ENCODE measurements at regions not wholly inside any gene's neighbourhood (a gene's known extent, or its start where the extent isn't known, plus 50 kb on each side); places are given as distances from the start of the nearest gene placed in this dataset.

- ChIA-PET POLR2A (no interaction called here), CTCF (no interaction called here)
- BruUV-seq (replicated peaks), result no TSS peak
- Histone ChIP-seq H3K27ac (ENCODE audit: low read length) (no peak overlapping the region), H3K4me1 (ENCODE audit: control insufficient read depth, insufficient read depth, low read length) (no peaks in the 10 kb centered on the region), H3K4me3 (ENCODE audit: low read depth in 2 of 2, low read length in 2 of 2) (no peak overlapping the region), H3K9me3 (ENCODE audit: control insufficient read depth, insufficient read depth, low read depth, low read length) (no peaks in the 10 kb centered on the region), H3K27me3 (ENCODE audit: control insufficient read depth, insufficient read depth, low read length) (no peaks in the 10 kb centered on the region), H3K36me3 (ENCODE audit: control insufficient read depth, insufficient read depth, low read length) (no peaks in the 10 kb centered on the region)
- in situ Hi-C loops (cut with HindIII; ENCODE audit: low pct_unique_long_range_greater_than_20kb, low sequenced_read_pairs) (no loop called here), intact Hi-C loops (cut with micrococcal nuclease; ENCODE audit: unreplicated experiment) (no loop called here)
- no peak for TF ChIP-seq CTCF (IDR thresholded peaks at IDR 0.05)
- ATAC-seq (no peak), DNase-seq (ENCODE audit: low read depth, low spot score) (no peak)
These were observed 233.7 kb upstream of the MEIS1 start for GRCh38 chr2:66201242-66201641.

GRCh38 chr2:66198873-66199272 is 236.1 kb upstream of the MEIS1 start:
- no TSS peak for BruUV-seq (replicated peaks)
- no peak overlapping the region for H3K27ac ChIP-seq (ENCODE audit: low read length)
- POLR2A ChIA-PET, result no interaction called here
- no peaks in the 10 kb centered on the region for H3K9me3 ChIP-seq (ENCODE audit: control insufficient read depth, insufficient read depth, low read depth, low read length)
- intact Hi-C loops (cut with micrococcal nuclease; ENCODE audit: unreplicated experiment), result no loop called here
- ATAC-seq (no peak), DNase-seq (ENCODE audit: low read depth, low spot score) (no peak)
- no peak overlapping the region for H3K4me3 ChIP-seq (ENCODE audit: low read depth in 2 of 2, low read length in 2 of 2)
- in situ Hi-C loops (cut with HindIII; ENCODE audit: low pct_unique_long_range_greater_than_20kb, low sequenced_read_pairs), result no loop called here
- no peaks in the 10 kb centered on the region for H3K4me1 ChIP-seq (ENCODE audit: control insufficient read depth, insufficient read depth, low read length)
- CTCF ChIA-PET, result no interaction called here
- H3K27me3 ChIP-seq (ENCODE audit: control insufficient read depth, insufficient read depth, low read length), result no peaks in the 10 kb centered on the region
- no peaks in the 10 kb centered on the region for H3K36me3 ChIP-seq (ENCODE audit: control insufficient read depth, insufficient read depth, low read length)
- TF ChIP-seq CTCF (IDR thresholded peaks at IDR 0.05) (no peak), TCF7L2 (IDR thresholded peaks at IDR 0.05; ENCODE audit: low read depth, low read length) (no peak), REST (IDR thresholded peaks at IDR 0.05; ENCODE audit: insufficient read depth in 1 of 2, low read depth in 2 of 2, low read length in 1 of 2) (no peak), POLR2AphosphoS5 (IDR thresholded peaks at IDR 0.05; ENCODE audit: low read depth, low read length) (no peak), SIN3A (IDR thresholded peaks at IDR 0.05; ENCODE audit: borderline replicate concordance, insufficient read depth, low read depth, low read length) (no peak)

- intact Hi-C loops (cut with micrococcal nuclease; ENCODE audit: unreplicated experiment) (no loop called here), in situ Hi-C loops (cut with HindIII; ENCODE audit: low pct_unique_long_range_greater_than_20kb, low sequenced_read_pairs) (no loop called here)
- no peak overlapping the region for H3K4me3 ChIP-seq (ENCODE audit: low read depth in 2 of 2, low read length in 2 of 2)
- no peaks in the 10 kb centered on the region for H3K4me1 ChIP-seq (ENCODE audit: control insufficient read depth, insufficient read depth, low read length)
- no peaks in the 10 kb centered on the region for H3K36me3 ChIP-seq (ENCODE audit: control insufficient read depth, insufficient read depth, low read length)
- ChIA-PET CTCF (interaction anchor here (0.6 kb wide), 1 partner anchor 1650 kb away, joined by 3 read pairs; no protein-coding TSS in a partner anchor), POLR2A (no interaction called here)
- no peak for TF ChIP-seq SIN3A (IDR thresholded peaks at IDR 0.05; ENCODE audit: borderline replicate concordance, insufficient read depth, low read depth, low read length)
- TF ChIP-seq TCF7L2 (IDR thresholded peaks at IDR 0.05; ENCODE audit: low read depth, low read length), result no peak
- ATAC-seq (no peak), DNase-seq (ENCODE audit: low read depth, low spot score) (no peak)
- BruUV-seq (replicated peaks), result no TSS peak
- H3K27ac ChIP-seq (ENCODE audit: low read length), result no peak overlapping the region
- H3K27me3 ChIP-seq (ENCODE audit: control insufficient read depth, insufficient read depth, low read length), result no peaks in the 10 kb centered on the region
- H3K9me3 ChIP-seq (ENCODE audit: control insufficient read depth, insufficient read depth, low read depth, low read length), result no peaks in the 10 kb centered on the region
These were observed 242.0 kb upstream of the MEIS1 start for GRCh38 chr2:66192888-66193287.

All from Panc1 (cell line).